Esophagus muscularis mucosa (tissue), 4 donors: ENCODE measurements at regions not wholly inside any gene's neighbourhood (a gene's known extent, or its start where the extent isn't known, plus 50 kb on each side); places are given as distances from the start of the nearest gene placed in this dataset.

ENCODE experiments used
- CTCF ChIP-seq, 3 experiments: fragments of 200-600 bp in 2 of 3; fragments of 450-650 bp in 1 of 3; sonication (generic) in 2 of 3; IDR thresholded peaks; one replicate each; pipeline ENCODE4 v1.5.1; 2017 to 2019; ENCODE audit warnings: antibody characterized with exemption in 3 of 3, mild to moderate bottlenecking in 2 of 3, moderate library complexity in 1 of 3
- EP300 ChIP-seq: sonication (generic); formaldehyde crosslinking; IDR thresholded peaks from one replicate; pipeline ENCODE4 v1.6.1; 2017; ENCODE audit warnings: antibody characterized with exemption
- POLR2A ChIP-seq: fragments of 450-650 bp; IDR thresholded peaks from one replicate; pipeline ENCODE4 v1.6.1; 2017; ENCODE audit warnings: antibody characterized with exemption, moderate library complexity, mild to moderate bottlenecking, low read depth
- POLR2AphosphoS5 ChIP-seq, 2 donors: sonication (generic); formaldehyde crosslinking; IDR thresholded peaks; one replicate each; pipeline ENCODE4 v1.6.1; 2017; ENCODE audit warnings: antibody characterized with exemption in 2 of 2

- TF ChIP-seq POLR2AphosphoS5 (IDR thresholded peaks at IDR 0.05) (no peak), CTCF (IDR thresholded peaks at IDR 0.05) (no peak), POLR2A (no peak), EP300 (no peak)
Measured at GRCh38 chr6:16061818-16062217, 67.1 kb upstream of the MYLIP start.
